ENCODE measurements at regions not wholly inside any gene's neighbourhood (a gene's known extent, or its start where the extent isn't known, plus 50 kb on each side); places are given as distances from the start of the nearest gene placed in this dataset.

GRCh38 chr2:234357666-234358065 is 139.2 kb downstream of the ARL4C start:
- H3F3A ChIP-seq (ENCODE audit: insufficient read depth, low read length): no peaks in the 10 kb centered on the region
- H3K27me3 ChIP-seq (ENCODE audit: insufficient read depth, low read length): no peaks in the 10 kb centered on the region
- no peak overlapping the region for H3K4me2 ChIP-seq (ENCODE audit: low read length)
- H3K9ac ChIP-seq (ENCODE audit: low read length): no peak overlapping the region
- peaks cover 23% of the 10 kb centered on the region for H3K4me1 ChIP-seq (ENCODE audit: insufficient read depth, low read length, severe bottlenecking)
- H2AFZ ChIP-seq (ENCODE audit: low read length): no peak overlapping the region
- no peaks in the 10 kb centered on the region for H3K9me2 ChIP-seq (ENCODE audit: low read depth, low read length)
- no peaks in the 10 kb centered on the region for H3K79me2 ChIP-seq (ENCODE audit: insufficient read depth, low read length)
- H4K20me1 ChIP-seq (ENCODE audit: insufficient read depth, low read length): no peaks in the 10 kb centered on the region
- no peaks in the 10 kb centered on the region for H3K9me3 ChIP-seq (ENCODE audit: low read length)
- H3K27ac ChIP-seq (ENCODE audit: low read depth, low read length, poor library complexity, severe bottlenecking): no peak overlapping the region
- H3K36me3 ChIP-seq (ENCODE audit: insufficient read depth, low read length): no peaks in the 10 kb centered on the region
- TF ChIP-seq EZH2 (IDR thresholded peaks at IDR 0.05; ENCODE audit: borderline replicate concordance, low read length) (no peak), CTCF (IDR thresholded peaks at IDR 0.05; ENCODE audit: low read length) (no peak)
- no peak overlapping the region for H3K4me3 ChIP-seq (ENCODE audit: low read depth, low read length, poor library complexity, severe bottlenecking)

- H3K9me2 ChIP-seq (ENCODE audit: low read depth, low read length): no peaks in the 10 kb centered on the region
- H3K9me3 ChIP-seq (ENCODE audit: low read length): no peaks in the 10 kb centered on the region
- no peak overlapping the region for H3K9ac ChIP-seq (ENCODE audit: low read length)
- no peak overlapping the region for H2AFZ ChIP-seq (ENCODE audit: low read length)
- TF ChIP-seq EZH2 (IDR thresholded peaks at IDR 0.05; ENCODE audit: borderline replicate concordance, low read length) (no peak), CTCF (IDR thresholded peaks at IDR 0.05; ENCODE audit: low read length) (no peak)
- H4K20me1 ChIP-seq (ENCODE audit: insufficient read depth, low read length): no peaks in the 10 kb centered on the region
- no peaks in the 10 kb centered on the region for H3K79me2 ChIP-seq (ENCODE audit: insufficient read depth, low read length)
- peak overlapping the region; percentile 73 for H3K27ac ChIP-seq (ENCODE audit: low read depth, low read length, poor library complexity, severe bottlenecking)
- H3K4me3 ChIP-seq (ENCODE audit: low read depth, low read length, poor library complexity, severe bottlenecking): no peak overlapping the region
- H3K4me1 ChIP-seq (ENCODE audit: insufficient read depth, low read length, severe bottlenecking): peaks cover 23% of the 10 kb centered on the region
- no peaks in the 10 kb centered on the region for H3K27me3 ChIP-seq (ENCODE audit: insufficient read depth, low read length)
- no peak overlapping the region for H3K4me2 ChIP-seq (ENCODE audit: low read length)
- no peaks in the 10 kb centered on the region for H3K36me3 ChIP-seq (ENCODE audit: insufficient read depth, low read length)
- H3F3A ChIP-seq (ENCODE audit: insufficient read depth, low read length): no peaks in the 10 kb centered on the region
These were observed 141.0 kb downstream of the ARL4C start for GRCh38 chr2:234355808-234356365.

- TF ChIP-seq CTCF (IDR thresholded peaks at IDR 0.05; ENCODE audit: low read length) (no peak), EZH2 (IDR thresholded peaks at IDR 0.05; ENCODE audit: borderline replicate concordance, low read length) (no peak)
- no peak overlapping the region for H3K4me2 ChIP-seq (ENCODE audit: low read length)
These were observed 141.7 kb downstream of the ARL4C start for GRCh38 chr2:234355021-234355720.

More at GRCh38 chr2:234355021-234355720, 141.7 kb downstream of the ARL4C start:
- Histone ChIP-seq H4K20me1 (ENCODE audit: insufficient read depth, low read length) (no peaks in the 10 kb centered on the region), H3K4me3 (ENCODE audit: low read depth, low read length, poor library complexity, severe bottlenecking) (no peak overlapping the region), H3K27me3 (ENCODE audit: insufficient read depth, low read length) (no peaks in the 10 kb centered on the region), H3K4me1 (ENCODE audit: insufficient read depth, low read length, severe bottlenecking) (peaks cover 23% of the 10 kb centered on the region), H3K79me2 (ENCODE audit: insufficient read depth, low read length) (no peaks in the 10 kb centered on the region), H3K9me3 (ENCODE audit: low read length) (no peaks in the 10 kb centered on the region), H3K9me2 (ENCODE audit: low read depth, low read length) (no peaks in the 10 kb centered on the region), H3K36me3 (ENCODE audit: insufficient read depth, low read length) (no peaks in the 10 kb centered on the region), H3K27ac (ENCODE audit: low read depth, low read length, poor library complexity, severe bottlenecking) (peak overlapping the region; percentile 73), H2AFZ (ENCODE audit: low read length) (no peak overlapping the region), H3K9ac (ENCODE audit: low read length) (no peak overlapping the region), H3F3A (ENCODE audit: insufficient read depth, low read length) (no peaks in the 10 kb centered on the region)
